Astrocyte of the cerebellum (primary cell): ENCODE measurements at regions not wholly inside any gene's neighbourhood (a gene's known extent, or its start where the extent isn't known, plus 50 kb on each side); places are given as distances from the start of the nearest gene placed in this dataset.

ENCODE experiments used
- DNase-seq: peaks from one replicate; pipeline ENCODE4 v3.0.0-alpha.2; 2011; ENCODE audit warnings: low read depth
- H3K4me3 ChIP-seq: 2 replicates; pipeline ENCODE4 v1.5.1; 2011; ENCODE audit warnings: mild to moderate bottlenecking, low read depth, low read length, moderate library complexity
- in situ Hi-C: cut with HindIII; loops from 2 replicates; pipeline ENCODE4 v1.10.0; 2017; ENCODE audit warnings: low sequenced_read_pairs
- TF ChIP-seq, protein P1 (sequence below): IDR thresholded peaks from 2 replicates; pipeline ENCODE4 v1.5.1; 2012; ENCODE audit warnings: low read length, low read depth, moderate library complexity, mild to moderate bottlenecking; ENCODE audit errors: missing control alignments

DNA sequence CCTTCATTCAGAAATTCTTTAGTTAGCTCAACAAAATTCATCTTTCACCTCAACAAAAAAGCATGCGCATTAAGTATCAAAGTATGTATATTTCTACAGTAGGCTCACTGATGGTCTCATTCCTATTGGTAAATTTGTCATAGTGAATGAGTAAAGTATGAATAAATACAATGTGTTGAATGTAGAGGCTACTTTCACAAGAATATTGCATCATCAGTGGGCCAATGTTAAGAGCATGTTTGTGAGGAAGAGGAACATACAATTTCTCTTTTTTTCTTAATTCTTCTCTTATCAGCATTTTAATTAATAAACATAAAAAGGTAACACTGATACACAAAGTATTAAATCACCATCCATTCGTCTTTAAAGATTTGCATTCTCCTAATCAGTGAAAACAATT is 505.1 kb downstream of the CETN3 start:
- in situ Hi-C loops = no loop called here
- TF ChIP-seq, protein P1, sequence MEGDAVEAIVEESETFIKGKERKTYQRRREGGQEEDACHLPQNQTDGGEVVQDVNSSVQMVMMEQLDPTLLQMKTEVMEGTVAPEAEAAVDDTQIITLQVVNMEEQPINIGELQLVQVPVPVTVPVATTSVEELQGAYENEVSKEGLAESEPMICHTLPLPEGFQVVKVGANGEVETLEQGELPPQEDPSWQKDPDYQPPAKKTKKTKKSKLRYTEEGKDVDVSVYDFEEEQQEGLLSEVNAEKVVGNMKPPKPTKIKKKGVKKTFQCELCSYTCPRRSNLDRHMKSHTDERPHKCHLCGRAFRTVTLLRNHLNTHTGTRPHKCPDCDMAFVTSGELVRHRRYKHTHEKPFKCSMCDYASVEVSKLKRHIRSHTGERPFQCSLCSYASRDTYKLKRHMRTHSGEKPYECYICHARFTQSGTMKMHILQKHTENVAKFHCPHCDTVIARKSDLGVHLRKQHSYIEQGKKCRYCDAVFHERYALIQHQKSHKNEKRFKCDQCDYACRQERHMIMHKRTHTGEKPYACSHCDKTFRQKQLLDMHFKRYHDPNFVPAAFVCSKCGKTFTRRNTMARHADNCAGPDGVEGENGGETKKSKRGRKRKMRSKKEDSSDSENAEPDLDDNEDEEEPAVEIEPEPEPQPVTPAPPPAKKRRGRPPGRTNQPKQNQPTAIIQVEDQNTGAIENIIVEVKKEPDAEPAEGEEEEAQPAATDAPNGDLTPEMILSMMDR = no peak
- DNase-seq = no peak
- H3K4me3 ChIP-seq = no peak overlapping the region

DNA sequence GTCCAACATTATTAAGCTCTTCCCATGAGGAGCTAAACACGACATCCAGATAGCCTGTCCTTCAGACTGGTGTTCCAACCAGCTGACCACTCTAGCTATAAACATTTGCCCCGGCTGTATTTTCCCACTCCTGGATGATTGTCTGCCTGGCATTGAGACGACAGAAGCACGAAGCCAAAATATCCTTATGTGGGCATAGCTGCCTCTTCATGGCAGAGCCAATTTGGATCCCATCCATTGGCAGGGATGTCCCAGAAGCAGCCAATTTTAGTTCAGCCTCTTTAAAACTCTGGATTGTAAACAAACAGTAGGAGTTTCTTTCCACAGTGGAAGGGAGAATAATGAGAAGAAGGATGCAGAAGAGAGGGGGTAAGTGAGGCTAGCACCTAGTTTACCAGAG is 507.6 kb downstream of the CETN3 start:
- in situ Hi-C loops = no loop called here
- DNase-seq = no peak

DNA sequence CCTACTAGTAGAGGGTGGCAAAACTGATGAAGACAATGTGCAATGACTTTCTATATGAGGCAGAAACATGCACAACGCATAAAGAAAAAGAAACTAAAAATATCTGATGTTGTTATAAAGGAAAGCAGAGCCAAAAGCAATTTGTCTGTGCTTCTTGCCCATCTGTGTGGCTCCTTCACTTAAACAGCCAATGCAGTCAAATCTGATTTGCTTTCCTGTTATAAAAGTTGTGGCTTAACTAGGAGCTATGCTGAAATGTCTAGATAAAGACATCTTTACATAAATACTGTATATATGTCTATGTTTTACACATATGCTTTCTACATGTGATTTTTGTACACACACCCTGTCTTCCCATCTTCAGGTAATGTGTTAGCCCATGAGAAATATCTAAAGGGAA is 508.2 kb downstream of the CETN3 start:
- in situ Hi-C loops = no loop called here
- H3K4me3 ChIP-seq = no peak overlapping the region
- DNase-seq = no peak

More for the DNA sequence above, 507.6 kb downstream of the CETN3 start:
- no peak overlapping the region for H3K4me3 ChIP-seq
- TF ChIP-seq, protein P1 = no peak

DNA sequence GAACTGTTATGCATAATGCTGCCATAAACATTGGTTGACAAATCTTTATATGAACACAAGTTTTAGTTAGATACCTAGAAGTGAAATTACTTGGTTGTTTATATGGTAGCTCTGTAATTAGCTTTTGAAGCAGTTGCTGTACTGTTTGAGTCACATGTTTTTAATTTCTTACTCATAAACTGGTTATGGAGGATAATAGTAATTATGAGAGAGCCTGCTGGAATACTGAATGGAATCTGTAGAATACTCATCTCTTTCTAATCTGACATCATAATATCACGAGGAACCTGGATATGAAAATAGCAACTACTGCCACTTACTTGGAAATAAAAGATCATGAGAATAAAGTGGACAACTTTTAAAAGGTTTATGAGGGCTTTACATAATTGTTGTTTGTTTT is 509.2 kb downstream of the CETN3 start:
- in situ Hi-C loops = no loop called here
- TF ChIP-seq, protein P1 = no peak
- no peak for DNase-seq
- no peak overlapping the region for H3K4me3 ChIP-seq

More for the DNA sequence above, 508.2 kb downstream of the CETN3 start:
- TF ChIP-seq, protein P1 = no peak

DNA sequence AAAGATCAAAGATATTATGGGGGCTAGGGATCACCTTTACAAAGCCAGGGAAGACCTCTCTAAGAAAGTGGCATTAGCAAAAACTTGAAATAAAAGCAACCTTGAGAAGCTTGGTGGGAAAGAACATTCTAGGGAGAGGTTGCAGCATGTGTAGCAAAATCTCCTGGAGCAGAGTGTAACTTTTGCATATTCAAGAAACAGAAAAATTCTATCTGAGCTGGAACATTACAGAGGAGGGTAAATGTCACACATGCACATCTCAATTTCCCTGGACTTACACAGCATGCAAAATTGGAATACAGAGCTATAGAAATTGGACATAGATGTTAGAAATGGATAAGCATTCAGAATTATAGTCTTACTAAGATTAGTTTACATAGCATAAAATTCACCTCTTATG is 510.0 kb downstream of the CETN3 start:
- no peak overlapping the region for H3K4me3 ChIP-seq
- in situ Hi-C loops = no loop called here
- DNase-seq = no peak
- TF ChIP-seq, protein P1 = no peak

DNA sequence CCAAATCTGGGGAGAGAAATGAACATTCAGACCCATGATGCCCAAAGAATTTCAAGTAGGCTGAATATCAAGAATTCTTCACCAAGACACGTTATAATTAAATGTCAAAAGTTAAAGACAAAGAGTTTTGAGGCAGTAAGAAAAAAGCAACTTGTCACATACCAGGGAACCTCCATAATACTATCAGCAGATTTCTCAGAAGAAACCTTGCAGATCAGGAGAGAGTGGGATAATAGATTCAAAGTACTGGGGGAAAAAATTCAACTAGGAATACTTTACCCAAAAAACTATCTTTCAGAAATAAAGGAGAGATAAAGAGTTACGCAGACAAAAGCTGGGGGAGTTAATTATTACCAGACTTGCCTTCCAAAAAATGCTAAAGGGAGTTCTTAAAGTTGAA is 516.0 kb downstream of the CETN3 start:
- in situ Hi-C loops = no loop called here
- TF ChIP-seq, protein P1 = no peak
- no peak overlapping the region for H3K4me3 ChIP-seq
- no peak for DNase-seq

DNA sequence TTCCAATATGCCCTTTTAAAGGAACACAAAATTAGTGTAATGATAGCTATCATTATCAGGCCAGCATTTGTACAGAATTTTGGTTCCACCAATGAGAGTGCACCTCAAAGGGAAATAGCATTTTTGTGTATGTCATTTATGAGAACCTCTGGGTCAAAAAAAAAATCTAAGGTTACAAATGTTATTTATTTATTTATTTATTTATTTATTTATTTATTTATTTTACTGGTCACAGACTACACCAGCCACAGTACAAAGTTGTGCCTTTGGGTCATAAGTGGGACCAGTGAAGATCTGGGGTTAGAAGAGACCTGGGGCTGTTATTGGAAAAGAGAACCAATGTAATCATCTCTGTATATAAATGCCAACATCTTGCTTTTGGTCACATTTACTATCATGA is 523.9 kb downstream of the CETN3 start:
- H3K4me3 ChIP-seq = no peak overlapping the region
- in situ Hi-C loops = no loop called here
- no peak for DNase-seq
- TF ChIP-seq, protein P1 = no peak
